CD4-positive, alpha-beta T cell treated with Interleukin-12 subunit alpha and Interleukin-12 subunit beta, for 1 hour (primary cell): ENCODE measurements at regions not wholly inside any gene's neighbourhood (a gene's known extent, or its start where the extent isn't known, plus 50 kb on each side); places are given as distances from the start of the nearest gene placed in this dataset.

Experiments used
- DNase-seq: peaks from one replicate; pipeline ENCODE4 v3.0.0-alpha.2; 2020

GRCh38 chr12:74418573-74418972 lies 119.1 kb upstream of the ATXN7L3B start:
- no peak for DNase-seq

- no peak for DNase-seq
These were observed 112.9 kb upstream of the ATXN7L3B start for GRCh38 chr12:74424778-74425177.

DNA sequence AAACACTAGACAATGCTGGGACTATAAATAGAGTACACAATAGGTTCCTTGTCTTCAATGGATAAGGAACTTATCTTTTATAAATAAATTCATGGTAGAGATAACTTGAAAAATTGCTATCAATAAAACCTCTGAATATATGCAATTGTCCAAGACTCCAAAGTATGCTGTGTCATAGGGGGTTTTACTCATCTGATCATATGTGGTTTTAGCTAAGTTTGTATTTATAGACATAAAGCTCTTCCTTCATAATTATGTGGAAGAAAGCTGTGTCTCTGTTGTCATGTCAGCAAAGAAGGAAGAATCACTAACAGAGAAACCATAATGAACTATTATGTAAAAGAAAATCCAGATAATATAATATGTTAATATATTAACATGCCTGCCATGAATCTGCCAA lies 111.5 kb upstream of the ATXN7L3B start:
- DNase-seq = no peak

DNA sequence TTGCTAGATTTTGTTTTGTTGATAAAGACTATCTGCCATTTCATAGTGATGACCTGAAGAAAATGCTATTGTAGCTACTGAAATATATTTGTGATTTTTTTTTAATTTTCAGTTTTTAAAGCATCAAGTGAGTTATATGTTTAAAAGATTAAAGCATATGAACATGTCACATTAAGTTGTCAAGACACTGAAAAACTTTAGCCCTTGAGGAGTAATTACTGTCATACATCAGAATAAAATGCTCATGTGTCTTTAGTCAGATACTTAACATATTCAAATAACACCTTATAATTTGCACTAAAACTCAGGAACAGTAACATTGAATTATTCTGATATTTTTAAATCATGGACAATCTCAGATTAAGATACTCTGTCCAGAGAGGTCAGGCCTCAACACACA lies 108.1 kb upstream of the ATXN7L3B start:
- DNase-seq = no peak

DNA sequence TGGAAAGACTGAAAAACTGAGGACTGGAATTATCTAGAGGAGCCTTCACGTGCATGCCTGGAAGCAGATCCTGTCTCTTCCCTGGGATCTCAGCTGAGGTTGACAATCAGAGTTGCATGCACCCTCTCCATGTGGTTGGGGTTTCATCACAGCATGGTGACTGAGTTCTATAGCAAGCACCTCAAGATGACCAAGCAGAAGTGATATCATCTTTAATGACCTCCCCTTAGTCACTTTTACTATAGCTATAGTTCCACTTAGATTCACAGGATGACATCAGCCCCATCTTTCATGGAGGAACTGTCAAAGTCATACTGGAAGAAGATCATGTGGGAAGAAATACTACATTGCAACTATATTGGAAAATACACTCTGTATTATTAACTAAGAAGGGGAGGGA lies 105.8 kb upstream of the ATXN7L3B start:
- DNase-seq = no peak

DNA sequence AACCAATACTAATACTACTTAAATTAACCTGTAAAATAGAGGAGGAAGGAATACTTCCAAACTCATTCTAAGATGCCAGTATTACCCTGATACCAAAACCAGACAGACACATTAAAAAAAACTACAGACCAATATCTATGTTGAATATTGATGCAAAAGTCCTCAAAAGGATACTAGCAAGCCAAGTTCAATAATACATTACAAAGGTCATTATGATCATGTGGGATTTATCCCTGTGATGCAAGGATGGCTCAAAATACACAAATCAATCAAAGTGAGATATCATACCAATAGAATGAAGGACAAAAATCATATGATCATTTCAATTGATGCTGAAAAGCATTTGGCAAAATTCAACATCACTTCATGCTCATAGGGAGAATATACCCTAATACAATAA lies 97.2 kb upstream of the ATXN7L3B start:
- no peak for DNase-seq

DNA sequence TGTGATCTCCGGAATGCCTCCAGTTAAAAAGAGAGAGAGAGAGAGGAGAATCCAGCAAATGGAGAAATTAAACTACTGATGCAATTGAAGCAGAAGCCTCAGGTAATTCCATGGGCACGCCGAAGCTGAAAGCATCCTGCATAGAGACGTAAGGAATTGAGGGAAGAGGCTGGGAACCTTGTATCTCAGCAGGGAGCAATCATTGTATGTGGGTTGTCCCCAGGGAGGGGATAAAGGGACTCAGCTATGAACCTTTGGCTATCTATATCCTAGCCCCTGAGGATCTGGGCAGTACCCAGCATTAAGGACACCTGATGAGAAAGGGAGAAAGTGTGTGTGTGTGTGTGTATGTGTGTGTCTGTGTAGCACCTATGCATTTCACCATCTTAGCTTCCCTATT lies 95.8 kb upstream of the ATXN7L3B start:
- no peak for DNase-seq

GRCh38 chr12:74446466-74446865 lies 91.2 kb upstream of the ATXN7L3B start:
- DNase-seq = no peak

DNA sequence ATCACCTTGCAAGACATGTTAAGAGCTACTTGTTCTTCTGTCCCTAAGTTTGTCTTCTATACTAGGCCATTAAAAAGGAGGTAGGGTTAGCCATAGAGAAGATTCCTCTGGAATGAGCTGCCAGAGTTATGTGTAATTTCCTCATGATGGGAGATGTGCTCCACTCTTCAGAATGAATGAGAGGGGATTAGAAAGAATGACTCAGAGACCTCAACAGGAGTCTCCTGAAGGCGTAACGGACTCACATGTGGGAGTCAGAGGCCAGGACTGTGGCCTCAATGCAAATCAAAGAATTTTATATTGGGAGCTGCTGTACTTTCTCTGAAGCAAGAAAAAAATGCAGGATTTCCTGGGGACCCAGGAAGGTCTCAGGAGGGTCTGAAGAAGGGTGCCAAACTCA lies 87.8 kb upstream of the ATXN7L3B start:
- no peak for DNase-seq

GRCh38 chr12:74454109-74454508 lies 83.5 kb upstream of the ATXN7L3B start:
- DNase-seq = no peak

DNA sequence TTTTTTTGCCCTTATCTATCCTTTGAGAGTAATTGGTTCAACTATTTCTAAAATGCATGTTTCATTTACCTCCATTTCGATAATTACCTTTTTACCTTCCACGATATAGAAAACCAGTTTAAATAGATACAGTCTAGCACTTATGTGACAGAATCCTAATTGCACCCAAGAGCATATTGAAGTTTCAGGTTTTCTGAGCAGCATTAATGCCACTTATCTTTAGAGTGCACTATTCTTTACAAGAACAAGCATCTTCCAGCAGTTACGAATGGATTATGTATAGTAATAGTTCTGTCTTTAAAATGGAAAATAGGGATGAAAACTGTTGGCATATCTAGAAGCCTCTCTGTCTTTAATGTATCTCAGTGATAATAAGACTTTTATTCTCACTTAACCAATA lies 82.2 kb upstream of the ATXN7L3B start:
- DNase-seq = no peak

DNA sequence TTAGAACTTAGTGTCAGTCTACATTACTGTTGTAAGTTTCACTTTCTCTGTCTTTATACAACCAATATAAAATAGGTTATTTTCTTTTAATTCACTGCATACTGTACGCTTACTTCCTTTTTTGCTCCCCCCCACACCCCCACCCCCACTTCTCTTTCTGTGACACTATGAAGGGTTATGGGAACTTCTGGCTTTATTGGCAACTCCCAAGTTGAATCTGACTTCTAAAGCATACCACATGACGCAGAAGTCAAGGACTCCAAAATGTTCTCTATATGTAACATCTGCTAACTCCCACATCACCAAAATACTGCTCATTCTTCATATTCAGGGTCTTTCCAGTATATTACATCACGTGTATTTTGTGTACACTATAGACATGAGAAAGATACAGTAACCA lies 81.2 kb upstream of the ATXN7L3B start:
- DNase-seq = no peak

GRCh38 chr12:74468401-74468800 lies 69.2 kb upstream of the ATXN7L3B start:
- DNase-seq = no peak

DNA sequence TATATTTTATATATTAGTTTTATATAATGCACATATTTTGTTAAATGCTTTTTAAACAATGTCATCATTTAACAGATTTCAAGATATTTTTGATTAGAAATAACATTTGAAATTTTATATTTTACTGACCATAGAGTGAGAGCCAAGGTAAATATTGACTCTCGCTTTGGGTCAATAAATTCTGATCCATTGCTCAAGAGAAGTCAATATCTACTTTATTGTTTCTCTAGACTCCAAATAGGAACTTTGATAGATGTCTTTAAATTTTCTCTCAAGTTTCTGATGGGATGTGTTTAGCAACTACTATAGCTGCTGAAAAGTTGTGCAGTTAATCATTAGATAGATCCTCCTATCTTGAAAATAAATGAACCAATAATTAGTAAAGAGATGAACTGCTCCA lies 61.4 kb upstream of the ATXN7L3B start:
- DNase-seq = no peak

DNA sequence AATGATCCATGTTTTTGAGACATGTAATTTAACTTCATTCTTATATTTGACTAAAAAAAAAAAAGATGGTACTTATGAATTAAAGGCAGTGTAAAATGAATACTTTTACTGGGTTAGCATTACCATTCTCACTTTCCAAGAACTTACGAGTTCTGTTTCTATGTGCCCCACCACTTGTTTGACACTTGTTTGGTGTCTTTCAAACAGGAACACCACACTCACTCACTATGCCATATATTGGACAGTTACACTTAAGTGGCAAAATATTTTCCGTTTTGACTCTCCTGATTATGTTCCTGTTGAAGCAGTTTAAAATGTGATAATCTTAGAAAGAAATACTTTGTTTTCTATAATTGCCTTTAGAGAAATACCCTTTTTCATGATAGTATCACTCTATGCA lies 56.6 kb upstream of the ATXN7L3B start:
- DNase-seq = no peak

- no peak for DNase-seq
These were observed 55.5 kb upstream of the ATXN7L3B start for GRCh38 chr12:74482115-74482514.

- no peak for DNase-seq
These were observed 54.6 kb upstream of the ATXN7L3B start for GRCh38 chr12:74483057-74483456.
